Esophagus muscularis mucosa (tissue), 3 donors: ENCODE measurements at regions not wholly inside any gene's neighbourhood (a gene's known extent, or its start where the extent isn't known, plus 50 kb on each side); places are given as distances from the start of the nearest gene placed in this dataset.
"Not testable (repeated sequence)": the region's sequence is repeated elsewhere in the genome, so short reads cannot be mapped to it uniquely, and the experiment has no call there.

Experiments
- POLR2A ChIP-seq: fragments of 450-650 bp; IDR thresholded peaks from one replicate; pipeline ENCODE4 v1.6.1; 2017; ENCODE audit warnings: antibody characterized with exemption, moderate library complexity, mild to moderate bottlenecking, low read depth
- POLR2AphosphoS5 ChIP-seq, 2 donors: sonication (generic); formaldehyde crosslinking; IDR thresholded peaks; one replicate each; pipeline ENCODE4 v1.6.1; 2017; ENCODE audit warnings: antibody characterized with exemption in 2 of 2
- TF ChIP-seq, protein P1 (sequence below), 3 experiments: fragments of 200-600 bp in 2 of 3; fragments of 450-650 bp in 1 of 3; sonication (generic) in 2 of 3; IDR thresholded peaks; one replicate each; pipeline ENCODE4 v1.5.1; 2017 to 2019; ENCODE audit warnings: antibody characterized with exemption in 3 of 3, mild to moderate bottlenecking in 2 of 3, moderate library complexity in 1 of 3

GRCh38 chr11:98394500-98394899 is 626.2 kb upstream of the CNTN5 start:
- TF ChIP-seq, protein P1, sequence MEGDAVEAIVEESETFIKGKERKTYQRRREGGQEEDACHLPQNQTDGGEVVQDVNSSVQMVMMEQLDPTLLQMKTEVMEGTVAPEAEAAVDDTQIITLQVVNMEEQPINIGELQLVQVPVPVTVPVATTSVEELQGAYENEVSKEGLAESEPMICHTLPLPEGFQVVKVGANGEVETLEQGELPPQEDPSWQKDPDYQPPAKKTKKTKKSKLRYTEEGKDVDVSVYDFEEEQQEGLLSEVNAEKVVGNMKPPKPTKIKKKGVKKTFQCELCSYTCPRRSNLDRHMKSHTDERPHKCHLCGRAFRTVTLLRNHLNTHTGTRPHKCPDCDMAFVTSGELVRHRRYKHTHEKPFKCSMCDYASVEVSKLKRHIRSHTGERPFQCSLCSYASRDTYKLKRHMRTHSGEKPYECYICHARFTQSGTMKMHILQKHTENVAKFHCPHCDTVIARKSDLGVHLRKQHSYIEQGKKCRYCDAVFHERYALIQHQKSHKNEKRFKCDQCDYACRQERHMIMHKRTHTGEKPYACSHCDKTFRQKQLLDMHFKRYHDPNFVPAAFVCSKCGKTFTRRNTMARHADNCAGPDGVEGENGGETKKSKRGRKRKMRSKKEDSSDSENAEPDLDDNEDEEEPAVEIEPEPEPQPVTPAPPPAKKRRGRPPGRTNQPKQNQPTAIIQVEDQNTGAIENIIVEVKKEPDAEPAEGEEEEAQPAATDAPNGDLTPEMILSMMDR (IDR thresholded peaks at IDR 0.05) = not testable (repeated sequence)
- not testable (repeated sequence) for TF ChIP-seq POLR2A; POLR2AphosphoS5 (IDR thresholded peaks at IDR 0.05)
